GM23338 (cell line): ENCODE measurements at regions not wholly inside any gene's neighbourhood (a gene's known extent, or its start where the extent isn't known, plus 50 kb on each side); places are given as distances from the start of the nearest gene placed in this dataset.

Experiments
- ATAC-seq: fragments of 200-7000 bp; cut with Tn5 transposase; 3 replicates; pipeline ENCODE4 v1.9.1; 2020
- DNase-seq: peaks from one replicate; pipeline ENCODE4 v3.0.0-alpha.2; 2015; ENCODE audit warnings: low spot score
- H2AFZ ChIP-seq: fragments of 200-600 bp; sonication (generic); 2 replicates; pipeline ENCODE4 v1.8.0; 2016; ENCODE audit warnings: antibody characterized with exemption, mild to moderate bottlenecking, moderate library complexity
- H3F3A ChIP-seq: fragments of 200-600 bp; sonication (generic); replicated peaks from 2 replicates; pipeline ENCODE4 v1.8.0; 2017; ENCODE audit warnings: antibody characterized with exemption, mixed run types, low read depth
- H3K27ac ChIP-seq: fragments of 200-600 bp; sonication (generic); 2 replicates; pipeline ENCODE4 v1.6.1; 2016; ENCODE audit warnings: low read depth
- H3K27me3 ChIP-seq: fragments of 200-600 bp; sonication (generic); 2 replicates; pipeline ENCODE4 v1.8.0; 2016; ENCODE audit warnings: mild to moderate bottlenecking, mixed run types, moderate library complexity; ENCODE audit not compliant: insufficient read depth
- H3K36me3 ChIP-seq: fragments of 200-600 bp; sonication (generic); 2 replicates; pipeline ENCODE4 v1.8.0; 2016; ENCODE audit warnings: mild to moderate bottlenecking; ENCODE audit not compliant: insufficient read depth
- H3K4me1 ChIP-seq: fragments of 200-600 bp; sonication (generic); 2 replicates; pipeline ENCODE4 v1.8.0; 2016; ENCODE audit warnings: mild to moderate bottlenecking, moderate library complexity; ENCODE audit not compliant: insufficient read depth
- H3K4me2 ChIP-seq: fragments of 200-600 bp; sonication (generic); 2 replicates; pipeline ENCODE4 v1.7.1; 2017; ENCODE audit warnings: mixed run types
- H3K4me3 ChIP-seq: fragments of 200-600 bp; sonication (generic); 2 replicates; pipeline ENCODE4 v1.6.1; 2016; ENCODE audit warnings: mixed run types
- H3K79me2 ChIP-seq: fragments of 200-600 bp; sonication (generic); replicated peaks from 2 replicates; pipeline ENCODE4 v1.8.0; 2017; ENCODE audit warnings: mild to moderate bottlenecking; ENCODE audit not compliant: insufficient read depth
- H3K9me2 ChIP-seq: fragments of 200-600 bp; sonication (generic); 2 replicates; pipeline ENCODE4 v1.8.0; 2017; ENCODE audit not compliant: insufficient read depth
- H4K20me1 ChIP-seq: fragments of 200-600 bp; sonication (generic); replicated peaks from 2 replicates; pipeline ENCODE4 v1.8.0; 2017; ENCODE audit warnings: mild to moderate bottlenecking; ENCODE audit not compliant: insufficient read depth
- H3K27ac Mint-ChIP-seq: 2 replicates; pipeline ENCODE4 v1.8.0; 2020; ENCODE audit warnings: inconsistent platforms, mild to moderate bottlenecking, moderate library complexity, mixed read lengths
- H3K27me3 Mint-ChIP-seq: 3 replicates; pipeline ENCODE4 v1.8.0; 2022; ENCODE audit warnings: low read depth, mild to moderate bottlenecking, moderate library complexity, mixed read lengths, inconsistent platforms; ENCODE audit not compliant: insufficient read depth, poor library complexity
- H3K36me3 Mint-ChIP-seq: 3 replicates; pipeline ENCODE4 v1.8.0; 2021; ENCODE audit warnings: low read depth, mild to moderate bottlenecking, inconsistent platforms, moderate library complexity, mixed read lengths
- H3K4me1 Mint-ChIP-seq: 3 replicates; pipeline ENCODE4 v1.8.0; 2020; ENCODE audit warnings: mild to moderate bottlenecking, inconsistent platforms, mixed read lengths
- H3K4me3 Mint-ChIP-seq: 3 replicates; pipeline ENCODE4 v1.8.0; 2021; ENCODE audit warnings: moderate library complexity, mild to moderate bottlenecking, inconsistent platforms, mixed read lengths
- H3K9me3 Mint-ChIP-seq: 3 replicates; pipeline ENCODE4 v1.8.0; 2020; ENCODE audit warnings: moderate library complexity, mild to moderate bottlenecking, inconsistent platforms, mixed read lengths
- CREB1 ChIP-seq: fragments of 250-450 bp; sonication (Bioruptor Pico); IDR thresholded peaks from 2 replicates; pipeline ENCODE4 v1.5.0; 2020; ENCODE audit warnings: low read depth, mild to moderate bottlenecking, moderate library complexity
- CTCF ChIP-seq, 2 experiments: fragments of 200-600 bp in 1 of 2; sonication (generic) in 1 of 2; conservative IDR thresholded peaks; 2 replicates each; pipeline versions ENCODE4 v1.5.1 to v1.6.1; 2016 to 2017; ENCODE audit warnings: antibody characterized with exemption in 2 of 2, low read depth in 2 of 2, mild to moderate bottlenecking in 2 of 2, moderate library complexity in 1 of 2
- ETS1 ChIP-seq: IDR thresholded peaks from 2 replicates; pipeline ENCODE4 v1.6.1; 2016; ENCODE audit warnings: antibody characterized with exemption
- EZH2phosphoT487 ChIP-seq: fragments of 200-600 bp; sonication (generic); IDR thresholded peaks from one replicate; pipeline ENCODE4 v1.8.1; 2018; ENCODE audit warnings: antibody characterized with exemption; ENCODE audit not compliant: unreplicated experiment
- JUNB ChIP-seq: IDR thresholded peaks from one replicate; pipeline ENCODE4 v1.6.1; 2016; ENCODE audit warnings: antibody characterized with exemption; ENCODE audit not compliant: unreplicated experiment
- POLR2AphosphoS5 ChIP-seq: IDR thresholded peaks from 2 replicates; pipeline ENCODE4 v1.6.1; 2016; ENCODE audit warnings: antibody characterized with exemption, low read depth
- STAT1 ChIP-seq: IDR thresholded peaks from one replicate; pipeline ENCODE4 v1.6.1; 2016; ENCODE audit warnings: antibody characterized with exemption; ENCODE audit not compliant: unreplicated experiment
- ZNF331 ChIP-seq: fragments of 250-450 bp; sonication (Bioruptor Pico); IDR thresholded peaks from 2 replicates; pipeline ENCODE4 v1.5.0; 2020; ENCODE audit warnings: low read depth, mild to moderate bottlenecking, moderate library complexity
- ZNF462 ChIP-seq: fragments of 250-450 bp; sonication (Bioruptor Pico); IDR thresholded peaks from 2 replicates; pipeline ENCODE4 v1.5.0; 2020; ENCODE audit warnings: mild to moderate bottlenecking, moderate library complexity
- TF ChIP-seq, protein P1 (sequence below): IDR thresholded peaks from one replicate; pipeline ENCODE4 v1.6.1; 2018; ENCODE audit warnings: antibody characterized with exemption; ENCODE audit not compliant: unreplicated experiment

GRCh38 chr15:39403640-39404117 is 177.2 kb upstream of the THBS1 start:
- TF ChIP-seq EZH2phosphoT487 (no peak), JUNB (no peak), ETS1 (no peak), POLR2AphosphoS5 (no peak), STAT1 (no peak), CTCF (conservative IDR thresholded peaks at IDR 0.05; ENCODE audit: low read depth in 2 of 2) (no peak), ZNF462 (CRISPR knock-in tag) (no peak), CREB1 (CRISPR knock-in tag) (no peak), ZNF331 (CRISPR knock-in tag) (no peak)
- TF ChIP-seq, protein P1, sequence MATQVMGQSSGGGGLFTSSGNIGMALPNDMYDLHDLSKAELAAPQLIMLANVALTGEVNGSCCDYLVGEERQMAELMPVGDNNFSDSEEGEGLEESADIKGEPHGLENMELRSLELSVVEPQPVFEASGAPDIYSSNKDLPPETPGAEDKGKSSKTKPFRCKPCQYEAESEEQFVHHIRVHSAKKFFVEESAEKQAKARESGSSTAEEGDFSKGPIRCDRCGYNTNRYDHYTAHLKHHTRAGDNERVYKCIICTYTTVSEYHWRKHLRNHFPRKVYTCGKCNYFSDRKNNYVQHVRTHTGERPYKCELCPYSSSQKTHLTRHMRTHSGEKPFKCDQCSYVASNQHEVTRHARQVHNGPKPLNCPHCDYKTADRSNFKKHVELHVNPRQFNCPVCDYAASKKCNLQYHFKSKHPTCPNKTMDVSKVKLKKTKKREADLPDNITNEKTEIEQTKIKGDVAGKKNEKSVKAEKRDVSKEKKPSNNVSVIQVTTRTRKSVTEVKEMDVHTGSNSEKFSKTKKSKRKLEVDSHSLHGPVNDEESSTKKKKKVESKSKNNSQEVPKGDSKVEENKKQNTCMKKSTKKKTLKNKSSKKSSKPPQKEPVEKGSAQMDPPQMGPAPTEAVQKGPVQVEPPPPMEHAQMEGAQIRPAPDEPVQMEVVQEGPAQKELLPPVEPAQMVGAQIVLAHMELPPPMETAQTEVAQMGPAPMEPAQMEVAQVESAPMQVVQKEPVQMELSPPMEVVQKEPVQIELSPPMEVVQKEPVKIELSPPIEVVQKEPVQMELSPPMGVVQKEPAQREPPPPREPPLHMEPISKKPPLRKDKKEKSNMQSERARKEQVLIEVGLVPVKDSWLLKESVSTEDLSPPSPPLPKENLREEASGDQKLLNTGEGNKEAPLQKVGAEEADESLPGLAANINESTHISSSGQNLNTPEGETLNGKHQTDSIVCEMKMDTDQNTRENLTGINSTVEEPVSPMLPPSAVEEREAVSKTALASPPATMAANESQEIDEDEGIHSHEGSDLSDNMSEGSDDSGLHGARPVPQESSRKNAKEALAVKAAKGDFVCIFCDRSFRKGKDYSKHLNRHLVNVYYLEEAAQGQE = no peak
- no peak for ATAC-seq
- H3K4me3 Mint-ChIP-seq = no peak overlapping the region
- no peaks in the 10 kb centered on the region for H3K36me3 Mint-ChIP-seq
- H2AFZ ChIP-seq = no peak overlapping the region
- H3K9me3 Mint-ChIP-seq = no peaks in the 10 kb centered on the region
- no peak for DNase-seq
- no peaks in the 10 kb centered on the region for H3K27me3 Mint-ChIP-seq
- H3K9me2 ChIP-seq = 0 out of 2 replicates have a peak, but pooled peaks cover 4% of the 10 kb centered on the region
- H3K4me3 ChIP-seq = no peak overlapping the region
- no peaks in the 10 kb centered on the region for H3K4me1 Mint-ChIP-seq
- no peak overlapping the region for H3K4me2 ChIP-seq
- no peak overlapping the region for H3K27ac ChIP-seq
- H3K27me3 ChIP-seq = no peaks in the 10 kb centered on the region
- H4K20me1 ChIP-seq = no peaks in the 10 kb centered on the region
- H3K79me2 ChIP-seq = no peaks in the 10 kb centered on the region
- H3K27ac Mint-ChIP-seq = no peak overlapping the region
- H3K4me1 ChIP-seq = no peaks in the 10 kb centered on the region
- no peaks in the 10 kb centered on the region for H3F3A ChIP-seq
- H3K36me3 ChIP-seq = no peaks in the 10 kb centered on the region
